Aorta (tissue), 5 donors: ENCODE measurements at regions not wholly inside any gene's neighbourhood (a gene's known extent, or its start where the extent isn't known, plus 50 kb on each side); places are given as distances from the start of the nearest gene placed in this dataset.

Source experiments
- ATAC-seq: fragments of 200-7000 bp; cut with Tn5 transposase; one replicate; pipeline ENCODE4 v1.9.1; 2022; ENCODE audit warnings: moderate library complexity; ENCODE audit not compliant: low FRiP score
- DNase-seq, 2 donors: peaks; one replicate each; pipeline ENCODE4 v3.0.0-alpha.2; 2020
- H3K27ac ChIP-seq, 2 donors: one replicate each; pipeline ENCODE4 v1.5.1; 2013; ENCODE audit warnings: low read length in 2 of 2, mild to moderate bottlenecking in 2 of 2, moderate library complexity in 2 of 2, control low read depth in 1 of 2, inconsistent platforms in 1 of 2, low read depth in 1 of 2
- H3K27me3 ChIP-seq, 2 donors: one replicate each; pipeline ENCODE4 v1.6.1; 2013; ENCODE audit warnings: control low read depth in 1 of 2, low read length in 1 of 2, mild to moderate bottlenecking in 1 of 2, moderate library complexity in 1 of 2; ENCODE audit not compliant: insufficient read depth in 2 of 2, control insufficient read depth in 1 of 2
- H3K36me3 ChIP-seq, 2 donors: one replicate each; pipeline ENCODE4 v1.6.1; 2013; ENCODE audit warnings: control low read depth in 1 of 2, low read length in 1 of 2, mild to moderate bottlenecking in 1 of 2; ENCODE audit not compliant: insufficient read depth in 2 of 2, control insufficient read depth in 1 of 2
- H3K4me1 ChIP-seq, 2 donors: one replicate each; pipeline ENCODE4 v1.6.1; 2013; ENCODE audit warnings: low read length in 2 of 2, control low read depth in 1 of 2, mild to moderate bottlenecking in 1 of 2, moderate library complexity in 1 of 2; ENCODE audit not compliant: insufficient read depth in 2 of 2, control insufficient read depth in 1 of 2
- H3K4me3 ChIP-seq, 2 donors: one replicate each; pipeline ENCODE4 v1.5.1; 2013; ENCODE audit warnings: low read length in 2 of 2, control low read depth in 1 of 2, mild to moderate bottlenecking in 1 of 2
- H3K9me3 ChIP-seq: one replicate; pipeline ENCODE4 v1.6.1; 2013; ENCODE audit warnings: mild to moderate bottlenecking, low read length; ENCODE audit not compliant: control insufficient read depth
- WGBS, 2 donors: extraction: QIAGEN DNeasy Blood & Tissue Kit; methylation state at CpG; one replicate each; pipeline ENCODE4 v1.1.7; 2013; 5-methylcytosine and 5-hydroxymethylcytosine counted together
- intact Hi-C, 2 donors: fragments of 100-400 bp; cut with DNase I; formaldehyde crosslinking; loops; one replicate each; pipeline versions ENCODE4 v1.14.2 to v1.15.0; 2022
- donor health status: healthy with polysubstance abuse.
- donor health status: Bipolar disorder and iron deficiency.
- donor health status: DM: no; HTN: no; CAD: no.
- donor health status: DM: no; HTN: no; CAD: no.
- donor health status: DM: yes; HTN: yes; CAD: no.

GRCh38 chr7:115731796-115732471, 298.6 kb downstream of the TFEC start:
- Histone ChIP-seq H3K27ac (no peak overlapping the region), H3K27me3 (no peaks in the 10 kb centered on the region), H3K36me3 (no peaks in the 10 kb centered on the region), H3K9me3 (no peaks in the 10 kb centered on the region), H3K4me3 (no peak overlapping the region), H3K4me1 (no peaks in the 10 kb centered on the region)
- no peak for DNase-seq
- intact Hi-C loops, result no loop called here
- WGBS, 2 donors, result 55 to 62% methylated on average over 4 of the region's 4 CpGs
- no peak for ATAC-seq

- Histone ChIP-seq H3K4me1 (no peaks in the 10 kb centered on the region), H3K36me3 (no peaks in the 10 kb centered on the region), H3K9me3 (no peaks in the 10 kb centered on the region), H3K27ac (no peak overlapping the region), H3K27me3 (no peaks in the 10 kb centered on the region), H3K4me3 (no peak overlapping the region)
- ATAC-seq, result no peak
- intact Hi-C loops, result no loop called here
- no peak for DNase-seq
- WGBS, 2 donors, result 82 to 84% methylated on average over 2 of the region's 2 CpGs
Observed at GRCh38 chr7:115728518-115728917, 302.0 kb downstream of the TFEC start.

- ATAC-seq, result no peak
- H3K9me3 ChIP-seq, result no peaks in the 10 kb centered on the region
- H3K4me1 ChIP-seq, result no peaks in the 10 kb centered on the region
Observed at GRCh38 chr7:115724400-115725056, 306.0 kb downstream of the TFEC start.

GRCh38 chr7:115722302-115722977, 308.1 kb downstream of the TFEC start:
- H3K27me3 ChIP-seq, result no peaks in the 10 kb centered on the region
- DNase-seq (no peak), ATAC-seq (no peak)
- no peak overlapping the region for H3K27ac ChIP-seq
- H3K36me3 ChIP-seq, result no peaks in the 10 kb centered on the region
- no peaks in the 10 kb centered on the region for H3K4me1 ChIP-seq
- intact Hi-C loops, result no loop called here
- 68 to 75% methylated on average over 4 of the region's 4 CpGs for WGBS, 2 donors
- H3K4me3 ChIP-seq, result no peak overlapping the region
- H3K9me3 ChIP-seq, result no peaks in the 10 kb centered on the region

More at GRCh38 chr7:115724400-115725056, 306.0 kb downstream of the TFEC start:
- intact Hi-C loops, result no loop called here
- Histone ChIP-seq H3K36me3 (no peaks in the 10 kb centered on the region), H3K27ac (no peak overlapping the region), H3K4me3 (no peak overlapping the region), H3K27me3 (no peaks in the 10 kb centered on the region)
- no peak for DNase-seq
- 48 to 64% methylated on average over 3 of the region's 3 CpGs for WGBS, 2 donors

GRCh38 chr7:115721293-115722217, 309.0 kb downstream of the TFEC start:
- no peaks in the 10 kb centered on the region for H3K4me1 ChIP-seq
- DNase-seq (no peak), ATAC-seq (no peak)
- no peak overlapping the region for H3K27ac ChIP-seq
- WGBS, 2 donors, result 62 to 66% methylated on average over 5 of the region's 5 CpGs
- intact Hi-C loops, result no loop called here
- no peaks in the 10 kb centered on the region for H3K36me3 ChIP-seq
- no peak overlapping the region for H3K4me3 ChIP-seq
- H3K27me3 ChIP-seq, result no peaks in the 10 kb centered on the region
- no peaks in the 10 kb centered on the region for H3K9me3 ChIP-seq

- Histone ChIP-seq H3K27ac (no peak overlapping the region), H3K27me3 (no peaks in the 10 kb centered on the region), H3K4me1 (no peaks in the 10 kb centered on the region), H3K9me3 (no peaks in the 10 kb centered on the region), H3K4me3 (no peak overlapping the region), H3K36me3 (no peaks in the 10 kb centered on the region)
- no peak for DNase-seq
- intact Hi-C loops, result no loop called here
- WGBS, 2 donors, result 77 to 80% methylated on average over 5 of the region's 5 CpGs
- ATAC-seq, result no peak
Observed at GRCh38 chr7:115719963-115720362, 310.6 kb downstream of the TFEC start.

- no peaks in the 10 kb centered on the region for H3K27me3 ChIP-seq
- no peak overlapping the region for H3K4me3 ChIP-seq
- H3K27ac ChIP-seq, result no peak overlapping the region
- H3K4me1 ChIP-seq, result no peaks in the 10 kb centered on the region
- WGBS, 2 donors, result 91 to 94% methylated on average over 6 of the region's 6 CpGs
- no peaks in the 10 kb centered on the region for H3K9me3 ChIP-seq
- H3K36me3 ChIP-seq, result no peaks in the 10 kb centered on the region
- intact Hi-C loops, result no loop called here
- ATAC-seq, result no peak
- no peak for DNase-seq
Observed at GRCh38 chr7:115709664-115710063, 320.9 kb downstream of the TFEC start.

- Histone ChIP-seq H3K27ac (no peak overlapping the region), H3K4me1 (no peaks in the 10 kb centered on the region), H3K4me3 (no peak overlapping the region), H3K27me3 (no peaks in the 10 kb centered on the region), H3K9me3 (no peaks in the 10 kb centered on the region), H3K36me3 (no peaks in the 10 kb centered on the region)
- intact Hi-C loops, result no loop called here
- 66 to 75% methylated on average over 4 of the region's 4 CpGs for WGBS, 2 donors
- DNase-seq (no peak), ATAC-seq (no peak)
Observed at GRCh38 chr7:115708013-115708341, 322.6 kb downstream of the TFEC start.
